ENCODE measurements at regions not wholly inside any gene's neighbourhood (a gene's known extent, or its start where the extent isn't known, plus 50 kb on each side); places are given as distances from the start of the nearest gene placed in this dataset.

GRCh38 chr11:112778091-112778876, 182.9 kb upstream of the NCAM1 start:
- peak in 11 of 58 donors; percentile 13 to 50 (median 28) for DNase-seq

- no peak for DNase-seq
Measured at GRCh38 chr11:112778877-112779266, 182.3 kb upstream of the NCAM1 start.

GRCh38 chr11:112780351-112781087, 180.7 kb upstream of the NCAM1 start:
- peak in 14 of 58 donors; percentile 24 to 74 (median 39) for DNase-seq

- DNase-seq = no peak
Measured at GRCh38 chr11:112783945-112784322, 177.3 kb upstream of the NCAM1 start.

- DNase-seq = peak in 34 of 58 donors; percentile 17 to 62 (median 45)
Measured at GRCh38 chr11:112784323-112785073, 176.7 kb upstream of the NCAM1 start.

- no peak for DNase-seq
Measured at GRCh38 chr11:112785149-112785548, 176.1 kb upstream of the NCAM1 start.

- peak in 3 of 58 donors; percentile 19 to 46 (median 37) for DNase-seq
Measured at GRCh38 chr11:112785719-112786118, 175.5 kb upstream of the NCAM1 start.

GRCh38 chr11:112786196-112786595, 175.0 kb upstream of the NCAM1 start:
- DNase-seq = no peak

GRCh38 chr11:112786886-112787530, 174.2 kb upstream of the NCAM1 start:
- no peak for DNase-seq

GRCh38 chr11:112789481-112789880, 171.7 kb upstream of the NCAM1 start:
- DNase-seq = no peak

GRCh38 chr11:112790286-112790685, 170.9 kb upstream of the NCAM1 start:
- DNase-seq = no peak

GRCh38 chr11:112792070-112792469, 169.2 kb upstream of the NCAM1 start:
- no peak for DNase-seq

- no peak for DNase-seq
Measured at GRCh38 chr11:112793416-112793815, 167.8 kb upstream of the NCAM1 start.

GRCh38 chr11:112794331-112794846, 166.8 kb upstream of the NCAM1 start:
- no peak for DNase-seq

GRCh38 chr11:112795142-112795815, 165.9 kb upstream of the NCAM1 start:
- peak in 26 of 58 donors; percentile 18 to 76 (median 44) for DNase-seq

- peak in 10 of 58 donors; percentile 19 to 55 (median 27) for DNase-seq
Measured at GRCh38 chr11:112795911-112796649, 165.1 kb upstream of the NCAM1 start.

GRCh38 chr11:112797092-112797491, 164.1 kb upstream of the NCAM1 start:
- no peak for DNase-seq

GRCh38 chr11:112797648-112798293, 163.4 kb upstream of the NCAM1 start:
- DNase-seq = peak in 46 of 58 donors; percentile 11 to 75 (median 46)
